ENCODE measurements at regions not wholly inside any gene's neighbourhood (a gene's known extent, or its start where the extent isn't known, plus 50 kb on each side); places are given as distances from the start of the nearest gene placed in this dataset.

DNA sequence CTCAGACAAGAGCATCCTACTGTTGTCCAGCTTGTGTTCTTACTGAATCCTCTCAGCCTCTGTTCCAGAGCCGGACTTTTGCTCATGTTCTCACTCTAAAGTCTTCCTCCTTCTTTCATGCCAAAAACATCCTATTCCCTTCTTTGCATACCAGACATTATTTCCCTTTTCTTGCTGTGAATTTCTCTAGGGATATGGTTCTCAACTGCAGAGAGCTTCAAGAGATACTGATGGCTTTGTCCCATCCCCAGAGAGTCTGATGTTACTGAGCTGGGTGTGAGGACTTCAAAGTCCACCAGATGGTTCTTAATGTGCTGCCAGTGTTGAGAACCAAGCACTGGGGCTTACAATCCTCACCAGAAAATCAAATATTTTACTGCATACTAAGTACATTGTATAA is 98.6 kb upstream of the FER start:
- DNase-seq = no peak

DNA sequence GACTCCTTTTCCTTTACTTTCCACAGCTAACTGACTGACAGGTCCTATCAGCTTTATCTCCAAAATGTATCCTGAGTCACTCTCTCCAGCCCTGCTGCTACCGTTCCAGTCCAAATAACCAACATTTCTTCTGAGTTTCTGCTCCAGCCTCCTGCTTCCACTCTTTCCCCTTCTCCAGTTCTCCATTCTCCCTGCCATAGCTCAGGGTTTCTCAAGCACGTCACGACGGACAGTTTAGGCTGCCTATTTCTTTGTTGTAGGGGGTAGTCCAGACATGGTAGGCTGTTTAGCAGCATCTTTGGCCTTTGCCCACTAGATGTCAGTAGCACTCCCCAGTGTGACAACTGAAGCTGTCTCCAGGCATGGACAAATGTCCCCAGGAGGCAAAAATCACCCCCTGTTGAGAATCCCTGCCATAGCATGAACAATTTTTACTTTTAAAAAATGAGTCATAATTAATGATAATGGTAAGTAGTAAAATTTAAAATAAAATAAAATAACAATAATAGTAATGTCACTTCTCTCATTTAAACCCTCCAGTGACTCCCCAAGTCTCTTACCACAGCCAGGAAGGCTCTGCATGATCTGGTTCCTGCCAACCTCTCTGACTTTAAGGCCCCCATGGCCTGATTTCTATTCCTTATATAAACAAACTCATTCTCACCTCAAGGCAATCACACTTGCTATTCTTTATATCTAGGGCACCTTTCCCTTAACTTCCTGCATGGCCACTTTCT is 105.4 kb upstream of the FER start:
- no peak for DNase-seq

GRCh38 chr5:108641596-108641995 is 106.1 kb upstream of the FER start:
- DNase-seq = no peak

DNA sequence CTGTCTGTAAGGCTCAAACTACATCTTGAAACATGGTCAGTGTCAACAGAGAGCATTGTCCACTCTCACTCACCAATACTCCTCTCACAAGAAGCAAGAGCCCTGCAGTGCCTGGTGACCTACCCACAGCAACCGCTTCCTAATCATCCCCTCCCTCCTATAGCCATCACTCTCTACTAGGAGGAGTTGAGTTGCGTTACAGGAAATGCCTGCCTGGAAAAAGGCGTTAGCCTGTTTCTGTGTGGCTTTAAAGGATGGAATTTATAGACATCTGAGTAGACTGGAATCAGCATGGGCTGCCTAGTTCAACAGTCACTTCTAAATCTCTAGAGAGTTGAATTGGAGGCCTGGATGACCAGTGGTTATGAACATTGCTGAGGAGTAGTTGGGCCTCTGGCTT is 108.3 kb upstream of the FER start:
- no peak for DNase-seq

DNA sequence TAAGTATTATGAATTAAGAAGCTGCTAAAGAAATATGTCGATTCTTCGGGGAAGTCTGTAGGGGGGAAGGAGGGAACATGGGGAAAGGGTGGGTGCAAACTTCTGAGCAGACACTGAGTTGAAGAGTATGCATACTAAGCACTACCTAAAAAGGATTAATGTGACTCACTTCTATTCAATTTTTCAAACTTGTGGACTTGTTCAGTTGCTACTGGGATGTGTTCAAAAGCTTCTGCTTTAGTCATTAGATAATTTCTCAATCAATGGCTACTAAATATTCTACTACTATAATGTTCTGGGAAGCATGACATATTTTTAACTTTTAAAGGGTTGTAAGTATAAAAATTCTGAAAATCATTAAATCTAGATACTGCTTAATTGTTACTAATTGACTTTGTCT is 109.7 kb upstream of the FER start:
- no peak for DNase-seq

DNA sequence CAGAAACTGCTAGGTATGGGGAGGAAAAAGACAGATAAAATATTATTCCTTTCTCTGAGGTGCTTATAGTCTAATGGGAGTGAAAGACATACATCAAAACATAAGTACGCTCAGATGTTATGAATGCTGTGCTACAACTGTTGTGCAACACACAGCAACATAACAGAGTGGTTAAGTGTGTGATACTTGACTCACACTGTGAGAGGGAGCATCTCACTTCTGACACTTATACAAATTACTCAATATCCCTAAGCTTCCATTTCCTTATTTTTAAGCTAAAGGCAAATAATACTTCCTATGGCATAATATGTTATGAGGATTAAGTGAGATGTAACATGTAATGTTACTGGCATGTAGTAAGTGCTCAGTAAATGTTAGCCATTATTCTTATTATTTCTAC is 110.6 kb upstream of the FER start:
- DNase-seq = no peak

- DNase-seq = no peak
These were observed 111.4 kb upstream of the FER start for GRCh38 chr5:108636135-108636853.

GRCh38 chr5:108634617-108635288 is 112.9 kb upstream of the FER start:
- no peak for DNase-seq

GRCh38 chr5:108634010-108634616 is 113.6 kb upstream of the FER start:
- no peak for DNase-seq

DNA sequence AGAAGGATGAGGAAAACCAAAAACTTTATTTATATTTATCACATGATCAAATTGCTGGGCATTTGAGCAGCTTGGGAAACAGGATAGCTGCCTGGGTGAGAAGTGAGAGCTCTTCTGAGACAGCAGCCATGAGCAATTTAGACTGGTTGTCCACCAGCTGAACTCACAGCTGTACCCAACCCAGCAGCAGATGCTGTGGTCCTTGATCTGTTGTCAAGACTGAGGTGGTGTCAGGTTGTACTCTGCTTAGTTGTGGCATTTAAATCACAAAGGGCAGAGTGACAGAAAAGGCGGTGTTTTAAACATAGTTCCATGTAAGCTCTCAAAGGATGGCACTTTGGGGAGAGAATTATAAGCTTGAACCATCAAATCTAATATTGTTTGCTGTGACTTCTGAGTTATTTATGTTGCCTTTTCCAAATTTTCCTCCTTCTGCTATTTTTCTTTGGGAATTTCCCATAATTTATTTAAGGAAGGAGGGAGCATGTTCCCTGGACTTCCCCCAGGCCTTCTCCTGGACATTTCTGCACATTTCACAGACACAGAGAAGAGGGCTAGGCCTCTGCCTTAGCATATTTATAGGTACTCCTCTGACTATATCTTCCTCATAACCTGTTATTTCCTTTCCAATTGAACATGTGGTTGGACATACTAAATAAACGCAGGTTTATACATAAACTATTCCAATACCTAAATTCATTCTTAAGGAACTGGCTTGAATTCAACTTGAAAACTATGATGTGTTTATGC is 117.7 kb upstream of the FER start:
- no peak for DNase-seq

DNA sequence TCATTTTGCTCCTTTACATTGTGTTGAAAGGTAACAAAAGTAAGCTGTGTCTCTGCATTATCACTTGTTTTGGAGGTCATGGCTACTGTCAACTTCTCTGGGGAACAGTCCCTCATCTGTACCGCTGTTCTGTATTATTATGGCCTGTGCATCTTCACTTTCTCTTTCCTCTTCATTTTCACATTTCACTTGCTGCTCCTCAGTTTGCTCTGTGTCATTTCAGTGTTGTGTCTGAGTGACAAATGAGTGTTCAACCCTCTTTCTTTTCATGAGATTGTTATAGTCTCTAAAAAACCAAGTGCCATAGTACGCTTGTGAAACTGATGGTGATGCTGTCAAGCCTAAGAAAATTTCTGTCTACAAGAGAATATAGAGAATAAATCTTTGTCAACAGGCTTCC is 122.0 kb upstream of the FER start:
- DNase-seq = no peak

DNA sequence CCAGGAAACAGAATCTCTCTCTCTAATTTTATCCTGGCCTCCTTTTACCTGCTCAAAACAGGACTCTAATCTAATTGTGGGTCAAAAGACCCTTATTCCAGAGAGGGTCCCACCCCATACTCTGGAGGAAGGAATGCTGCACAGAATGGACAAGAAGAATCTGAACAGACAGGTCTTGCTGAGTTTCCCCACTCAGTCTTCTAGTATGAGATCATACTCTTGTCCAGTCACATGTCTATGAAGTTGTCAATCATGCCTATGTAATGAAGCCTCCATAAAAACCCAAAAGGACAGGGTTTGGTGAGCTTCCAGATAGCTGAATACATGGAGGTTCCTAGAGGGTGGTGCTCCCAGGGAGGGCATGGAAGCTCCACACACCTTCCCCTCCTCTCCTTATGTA is 123.9 kb upstream of the FER start:
- DNase-seq = no peak

- no peak for DNase-seq
These were observed 127.2 kb upstream of the FER start for GRCh38 chr5:108620516-108620915.

GRCh38 chr5:108619815-108620214 is 127.9 kb upstream of the FER start:
- DNase-seq = no peak

GRCh38 chr5:108617467-108618435 is 129.9 kb upstream of the FER start:
- no peak for DNase-seq

DNA sequence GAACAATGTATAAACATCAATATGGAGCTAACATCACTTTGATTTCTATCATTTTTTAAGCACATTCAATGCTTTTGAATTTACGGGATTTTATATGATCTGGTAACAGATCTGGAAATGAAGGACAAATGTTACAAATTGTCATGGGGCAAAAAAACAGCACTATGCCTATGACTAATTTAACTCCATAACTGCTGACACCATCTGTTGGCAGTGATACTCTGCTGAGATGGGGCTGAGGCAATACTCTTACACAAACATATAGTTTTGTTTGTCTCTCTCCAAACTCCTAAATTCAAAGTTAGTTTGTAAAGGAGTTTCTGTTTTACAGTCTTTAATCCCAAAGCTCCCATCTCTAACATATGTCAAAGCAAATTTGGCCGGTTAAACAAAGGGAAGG is 132.5 kb upstream of the FER start:
- no peak for DNase-seq

- DNase-seq = no peak
These were observed 140.3 kb upstream of the FER start for GRCh38 chr5:108607421-108607820.

GRCh38 chr5:108606185-108606584 is 141.5 kb upstream of the FER start:
- DNase-seq = no peak

DNA sequence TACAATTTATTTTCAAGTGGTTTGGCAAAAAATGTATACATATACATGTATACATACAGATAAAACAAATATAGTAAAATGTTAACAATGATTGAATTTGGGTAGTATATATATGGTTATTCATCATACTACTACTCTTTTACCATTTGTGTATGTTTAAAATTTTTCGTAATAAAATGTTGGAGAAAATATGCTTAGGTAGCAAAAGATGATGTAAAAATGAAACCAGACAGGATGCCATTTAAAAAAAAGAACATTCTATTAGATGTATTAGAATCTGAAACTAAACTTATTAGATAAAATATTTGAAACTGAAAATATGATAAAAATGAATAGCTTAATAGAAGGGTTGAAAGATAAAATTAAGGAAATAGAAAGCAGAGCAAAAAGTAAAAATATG is 144.9 kb upstream of the FER start:
- DNase-seq = no peak

- DNase-seq = no peak
These were observed 156.9 kb upstream of the FER start for GRCh38 chr5:108590799-108591198.

GRCh38 chr5:108588323-108588722 is 159.4 kb upstream of the FER start:
- DNase-seq = no peak

DNA sequence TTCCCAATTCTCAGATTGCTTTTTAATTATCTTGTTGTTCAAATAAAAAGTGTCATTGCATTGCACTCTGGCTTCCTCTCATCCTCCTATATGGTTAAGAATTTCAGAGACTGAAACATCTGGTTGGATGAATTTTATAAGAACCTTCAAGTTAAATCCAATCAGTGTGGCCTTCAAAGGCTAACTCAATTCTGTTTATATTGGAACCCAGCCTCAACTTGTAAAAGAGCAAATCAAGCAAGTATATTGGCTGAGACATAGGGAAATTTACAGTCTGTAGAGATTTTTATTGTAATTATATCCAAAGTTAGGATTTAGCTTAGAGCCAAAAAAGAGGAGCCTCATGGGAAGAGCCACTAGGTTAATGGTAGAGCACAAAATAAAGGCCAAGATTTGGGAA is 159.9 kb upstream of the FER start:
- DNase-seq = no peak
